ENCODE measurements at regions not wholly inside any gene's neighbourhood (a gene's known extent, or its start where the extent isn't known, plus 50 kb on each side); places are given as distances from the start of the nearest gene placed in this dataset.

- no peak for TF ChIP-seq ZNF148 (tag by site-specific recombination; IDR thresholded peaks at IDR 0.05; ENCODE audit: borderline replicate concordance)
- TF ChIP-seq ZNF426 (tag by site-specific recombination; IDR thresholded peaks at IDR 0.05) = no peak
- TF ChIP-seq ZNF580 (tag by site-specific recombination; IDR thresholded peaks at IDR 0.05) = no peak
- no peak for TF ChIP-seq ZNF335 (tag by site-specific recombination; conservative IDR thresholded peaks at IDR 0.05)
- TF ChIP-seq BCL11B (tag by site-specific recombination; IDR thresholded peaks at IDR 0.05; ENCODE audit: low read depth) = no peak
These were observed 148.0 kb upstream of the JADE1 start (continued) for GRCh38 chr4:128661479-128661878.

- ChIA-PET CTCF (interaction anchor here (0.6 kb wide), 1 partner anchor 467 kb away, joined by 3 read pairs; no protein-coding TSS in a partner anchor), POLR2A (no interaction called here)
- no peak overlapping the region for H3K4me3 ChIP-seq (ENCODE audit: low read depth, low read length)
- no peaks in the 10 kb centered on the region for H3K36me3 ChIP-seq (ENCODE audit: control insufficient read depth in 2 of 2, insufficient read depth in 1 of 2, low read length in 2 of 2)
- no peak overlapping the region for H3K27ac ChIP-seq (ENCODE audit: extremely low read depth, low read depth, low read length)
- TF ChIP-seq REPIN1 (tag by site-specific recombination; IDR thresholded peaks at IDR 0.05; ENCODE audit: low read depth) (no peak), ZNF433 (tag by site-specific recombination; IDR thresholded peaks at IDR 0.05; ENCODE audit: low read depth) (no peak)
- no peaks in the 10 kb centered on the region for H3K9me3 ChIP-seq (ENCODE audit: control insufficient read depth, insufficient read depth, low read depth, low read length)
- H3K4me1 ChIP-seq (ENCODE audit: control insufficient read depth, insufficient read depth, low read length) = no peaks in the 10 kb centered on the region
These were observed 148.9 kb upstream of the JADE1 start for GRCh38 chr4:128660361-128661215.

GRCh38 chr4:128658214-128658631, 151.3 kb upstream of the JADE1 start:
- CTCF ChIA-PET = no interaction called here
- TF ChIP-seq BCL11A (tag by site-specific recombination; IDR thresholded peaks at IDR 0.05; ENCODE audit: low read depth) (no peak), FEZF1 (tag by site-specific recombination; IDR thresholded peaks at IDR 0.05) (no peak), ZIC2 (tag by site-specific recombination; IDR thresholded peaks at IDR 0.05) (no peak), ZNF48 (tag by site-specific recombination; IDR thresholded peaks at IDR 0.05) (no peak), ZNF239 (tag by site-specific recombination; IDR thresholded peaks at IDR 0.05) (no peak), BCL11B (tag by site-specific recombination; IDR thresholded peaks at IDR 0.05; ENCODE audit: low read depth) (no peak), ZSCAN5A (tag by site-specific recombination; IDR thresholded peaks at IDR 0.05) (no peak), ZNF843 (tag by site-specific recombination; IDR thresholded peaks at IDR 0.05) (no peak), HIC1 (tag by site-specific recombination; IDR thresholded peaks at IDR 0.05) (no peak), KLF16 (tag by site-specific recombination; IDR thresholded peaks at IDR 0.05) (no peak), CTCF (tag by site-specific recombination; IDR thresholded peaks at IDR 0.05) (no peak), ZNF362 (tag by site-specific recombination; IDR thresholded peaks at IDR 0.05) (no peak)
- POLR2A ChIA-PET = no interaction called here
- no peaks in the 10 kb centered on the region for H3K36me3 ChIP-seq (ENCODE audit: control insufficient read depth in 2 of 2, insufficient read depth in 1 of 2, low read length in 2 of 2)
- no peaks in the 10 kb centered on the region for H3K4me1 ChIP-seq (ENCODE audit: control insufficient read depth, insufficient read depth, low read length)
- H3K4me3 ChIP-seq (ENCODE audit: low read depth, low read length) = no peak overlapping the region
- H3K9me3 ChIP-seq (ENCODE audit: control insufficient read depth, insufficient read depth, low read depth, low read length) = no peaks in the 10 kb centered on the region
- no peak overlapping the region for H3K27ac ChIP-seq (ENCODE audit: extremely low read depth, low read depth, low read length)

Measured in HEK293 (cell line).